ENCODE measurements at regions not wholly inside any gene's neighbourhood (a gene's known extent, or its start where the extent isn't known, plus 50 kb on each side); places are given as distances from the start of the nearest gene placed in this dataset.

DNA sequence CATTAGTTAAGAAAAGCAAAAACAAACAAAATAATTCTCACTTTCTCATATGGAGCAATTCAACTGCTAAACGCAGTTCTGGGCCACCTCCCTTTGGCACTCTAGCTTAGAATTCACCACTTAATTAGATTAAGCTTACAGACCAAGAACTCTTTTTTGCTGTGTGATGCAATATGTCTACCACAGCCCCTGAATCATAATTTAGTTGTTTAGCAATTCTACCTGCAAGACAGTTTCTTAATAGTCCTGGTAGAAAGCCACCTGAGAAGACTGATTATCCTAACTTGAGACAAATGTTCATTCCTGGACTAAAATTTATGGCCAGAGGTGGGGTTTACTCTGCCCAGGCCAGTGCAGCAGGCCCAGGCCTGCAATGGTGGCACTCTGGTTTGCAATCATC, 205.9 kb downstream of the HS3ST3A1 start:
- Histone ChIP-seq H3K4me1 (no peaks in the 10 kb centered on the region), H3K4me3 (ENCODE audit: low read depth, low read length) (no peak overlapping the region), H3K27me3 (replicated peaks; ENCODE audit: control insufficient read depth, insufficient read depth, low read length) (no peaks in the 10 kb centered on the region), H3K36me3 (ENCODE audit: control insufficient read depth, insufficient read depth, low read length) (no peaks in the 10 kb centered on the region), H3K9me3 (no peaks in the 10 kb centered on the region)
- ChIA-PET POLR2A (no interaction called here), CTCF (no interaction called here)
- H3K27ac Mint-ChIP-seq (ENCODE audit: unreplicated experiment): no peak overlapping the region
- intact Hi-C loops (cut with micrococcal nuclease; ENCODE audit: unreplicated experiment): no loop called here
- H3K9me3 Mint-ChIP-seq (ENCODE audit: unreplicated experiment): no peaks in the 10 kb centered on the region
- TF ChIP-seq, protein P1, sequence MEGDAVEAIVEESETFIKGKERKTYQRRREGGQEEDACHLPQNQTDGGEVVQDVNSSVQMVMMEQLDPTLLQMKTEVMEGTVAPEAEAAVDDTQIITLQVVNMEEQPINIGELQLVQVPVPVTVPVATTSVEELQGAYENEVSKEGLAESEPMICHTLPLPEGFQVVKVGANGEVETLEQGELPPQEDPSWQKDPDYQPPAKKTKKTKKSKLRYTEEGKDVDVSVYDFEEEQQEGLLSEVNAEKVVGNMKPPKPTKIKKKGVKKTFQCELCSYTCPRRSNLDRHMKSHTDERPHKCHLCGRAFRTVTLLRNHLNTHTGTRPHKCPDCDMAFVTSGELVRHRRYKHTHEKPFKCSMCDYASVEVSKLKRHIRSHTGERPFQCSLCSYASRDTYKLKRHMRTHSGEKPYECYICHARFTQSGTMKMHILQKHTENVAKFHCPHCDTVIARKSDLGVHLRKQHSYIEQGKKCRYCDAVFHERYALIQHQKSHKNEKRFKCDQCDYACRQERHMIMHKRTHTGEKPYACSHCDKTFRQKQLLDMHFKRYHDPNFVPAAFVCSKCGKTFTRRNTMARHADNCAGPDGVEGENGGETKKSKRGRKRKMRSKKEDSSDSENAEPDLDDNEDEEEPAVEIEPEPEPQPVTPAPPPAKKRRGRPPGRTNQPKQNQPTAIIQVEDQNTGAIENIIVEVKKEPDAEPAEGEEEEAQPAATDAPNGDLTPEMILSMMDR (IDR thresholded peaks at IDR 0.05; ENCODE audit: insufficient read depth in 1 of 2, low read depth in 1 of 2, low read length in 1 of 2, severe bottlenecking in 1 of 2, unreplicated experiment in 1 of 2): no peak
- no peak overlapping the region for H3K4me3 Mint-ChIP-seq (ENCODE audit: unreplicated experiment)
- H3K36me3 Mint-ChIP-seq (ENCODE audit: insufficient read depth, unreplicated experiment): no peaks in the 10 kb centered on the region
- DNase-seq: no peak
- BruUV-seq (replicated peaks): no TSS peak
- H3K27me3 Mint-ChIP-seq (ENCODE audit: insufficient read depth, unreplicated experiment): no peaks in the 10 kb centered on the region
- H3K4me1 Mint-ChIP-seq (ENCODE audit: low read depth, unreplicated experiment): no peaks in the 10 kb centered on the region

DNA sequence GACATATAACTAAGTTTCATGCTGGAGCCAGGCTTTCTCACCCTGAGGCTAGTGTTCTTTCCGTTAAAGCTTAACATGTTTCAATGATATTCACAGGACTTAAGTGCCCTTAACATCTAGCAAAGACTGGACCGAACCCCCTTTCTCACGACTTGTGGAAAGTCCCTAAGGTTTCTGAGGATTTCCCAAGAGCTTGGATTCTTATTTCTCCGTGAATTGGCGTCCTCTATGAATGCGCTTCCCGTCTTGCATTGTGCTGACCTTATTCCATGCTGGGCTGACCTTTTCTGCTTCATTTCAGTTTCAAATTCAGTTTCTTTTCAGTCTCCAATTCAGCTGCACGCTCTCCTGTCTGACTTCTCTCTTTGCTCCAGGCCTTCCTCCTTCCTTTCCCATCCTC, 206.4 kb downstream of the HS3ST3A1 start:
- H3K36me3 Mint-ChIP-seq (ENCODE audit: insufficient read depth, unreplicated experiment): no peaks in the 10 kb centered on the region
- Histone ChIP-seq H3K27me3 (replicated peaks; ENCODE audit: control insufficient read depth, insufficient read depth, low read length) (no peaks in the 10 kb centered on the region), H3K4me1 (no peaks in the 10 kb centered on the region), H3K9me3 (no peaks in the 10 kb centered on the region), H3K36me3 (ENCODE audit: control insufficient read depth, insufficient read depth, low read length) (no peaks in the 10 kb centered on the region), H3K4me3 (ENCODE audit: low read depth, low read length) (no peak overlapping the region)
- ChIA-PET CTCF (no interaction called here), POLR2A (no interaction called here)
- no peak overlapping the region for H3K27ac Mint-ChIP-seq (ENCODE audit: unreplicated experiment)
- no TSS peak for BruUV-seq (replicated peaks)
- no peak overlapping the region for H3K4me3 Mint-ChIP-seq (ENCODE audit: unreplicated experiment)
- TF ChIP-seq, protein P1 (IDR thresholded peaks at IDR 0.05; ENCODE audit: insufficient read depth in 1 of 2, low read depth in 1 of 2, low read length in 1 of 2, severe bottlenecking in 1 of 2, unreplicated experiment in 1 of 2): no peak
- no peaks in the 10 kb centered on the region for H3K9me3 Mint-ChIP-seq (ENCODE audit: unreplicated experiment)
- DNase-seq: no peak
- no peaks in the 10 kb centered on the region for H3K27me3 Mint-ChIP-seq (ENCODE audit: insufficient read depth, unreplicated experiment)
- intact Hi-C loops (cut with micrococcal nuclease; ENCODE audit: unreplicated experiment): no loop called here
- no peaks in the 10 kb centered on the region for H3K4me1 Mint-ChIP-seq (ENCODE audit: low read depth, unreplicated experiment)

DNA sequence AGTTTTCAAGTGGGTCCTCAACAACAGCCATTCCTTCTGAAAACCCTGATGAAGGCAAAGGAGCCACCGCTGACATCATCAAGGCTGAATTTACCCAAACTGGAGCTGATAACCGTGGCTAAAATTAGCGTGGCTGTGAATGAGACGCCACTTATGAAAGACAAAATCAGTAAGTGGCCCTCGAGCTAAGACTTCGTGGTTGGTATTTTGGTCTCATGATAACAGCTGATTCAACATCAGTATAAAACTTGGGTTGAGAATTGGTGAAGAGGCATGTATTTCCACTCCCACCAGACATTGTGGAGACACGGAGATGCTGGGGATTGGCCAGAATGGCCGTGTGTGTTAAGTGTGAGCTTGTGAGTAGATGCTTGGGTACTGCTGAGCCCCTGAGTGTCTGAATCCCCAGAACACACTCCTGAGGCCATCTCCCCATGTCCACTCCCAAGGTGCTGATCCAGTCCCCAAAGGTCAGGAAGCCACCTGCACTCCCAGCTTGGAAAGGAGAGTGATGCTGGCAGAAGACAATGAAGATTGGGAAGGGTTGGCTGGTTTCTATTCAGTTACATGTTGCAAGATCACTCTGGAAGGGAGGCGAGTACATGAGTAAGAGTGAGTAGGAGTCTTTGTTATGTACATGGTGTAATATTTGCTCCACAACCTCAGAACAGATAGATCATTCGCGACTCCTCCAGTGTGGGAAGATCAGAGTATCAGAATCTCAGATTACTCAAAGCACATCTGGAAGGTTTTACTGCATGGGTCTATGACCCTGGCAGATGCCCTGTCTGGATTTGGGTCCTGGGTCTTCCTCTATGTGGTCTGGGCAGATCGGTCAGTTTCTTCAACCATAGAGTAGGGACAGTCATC, 207.7 kb downstream of the HS3ST3A1 start:
- Mint-ChIP-seq H3K9me3 (ENCODE audit: unreplicated experiment) (no peaks in the 10 kb centered on the region), H3K36me3 (ENCODE audit: insufficient read depth, unreplicated experiment) (no peaks in the 10 kb centered on the region), H3K4me3 (ENCODE audit: unreplicated experiment) (no peak overlapping the region), H3K4me1 (ENCODE audit: low read depth, unreplicated experiment) (no peaks in the 10 kb centered on the region), H3K27me3 (ENCODE audit: insufficient read depth, unreplicated experiment) (no peaks in the 10 kb centered on the region), H3K27ac (ENCODE audit: unreplicated experiment) (no peak overlapping the region)
- Histone ChIP-seq H3K36me3 (ENCODE audit: control insufficient read depth, insufficient read depth, low read length) (no peaks in the 10 kb centered on the region), H3K27me3 (replicated peaks; ENCODE audit: control insufficient read depth, insufficient read depth, low read length) (no peaks in the 10 kb centered on the region), H3K4me3 (ENCODE audit: low read depth, low read length) (no peak overlapping the region), H3K9me3 (no peaks in the 10 kb centered on the region), H3K4me1 (no peaks in the 10 kb centered on the region)
- intact Hi-C loops (cut with micrococcal nuclease; ENCODE audit: unreplicated experiment): no loop called here
- POLR2A ChIA-PET: no interaction called here
- TF ChIP-seq, protein P1 (IDR thresholded peaks at IDR 0.05; ENCODE audit: insufficient read depth in 1 of 2, low read depth in 1 of 2, low read length in 1 of 2, severe bottlenecking in 1 of 2, unreplicated experiment in 1 of 2): no peak
- DNase-seq: no peak
- CTCF ChIA-PET: no interaction called here
- BruUV-seq (replicated peaks): no TSS peak
